Bronchial epithelial cell (primary cell): ENCODE measurements at regions not wholly inside any gene's neighbourhood (a gene's known extent, or its start where the extent isn't known, plus 50 kb on each side); places are given as distances from the start of the nearest gene placed in this dataset.

ENCODE experiments used
- DNase-seq: peaks from one replicate; pipeline ENCODE4 v3.0.0-alpha.2; 2010; ENCODE audit warnings: low read depth
- FAIRE-seq: peaks from 2 replicates; lab custom pipeline; 2011; peaks lifted over from hg19 to GRCh38; lab: Jason Lieb, UNC
- H3K27me3 ChIP-seq: 2 replicates; pipeline ENCODE4 v1.5.1; 2011; ENCODE audit warnings: low read length; ENCODE audit not compliant: control insufficient read depth, insufficient read depth
- H3K36me3 ChIP-seq: 2 replicates; pipeline ENCODE4 v1.5.1; 2011; ENCODE audit warnings: low read length; ENCODE audit not compliant: control insufficient read depth, insufficient read depth
- H3K4me3 ChIP-seq: 2 replicates; pipeline ENCODE4 v1.5.1; 2011; ENCODE audit warnings: mild to moderate bottlenecking, low read depth, low read length, control low read depth
- TF ChIP-seq, protein P1 (sequence below): IDR thresholded peaks from 2 replicates; pipeline ENCODE4 v1.5.1; 2011; ENCODE audit warnings: mild to moderate bottlenecking, moderate library complexity, low read length, control low read depth, inconsistent platforms; ENCODE audit not compliant: insufficient read depth, severe bottlenecking

GRCh38 chr12:125217308-125217707 is 152.1 kb downstream of the AACS start:
- Histone ChIP-seq H3K27me3 (no peaks in the 10 kb centered on the region), H3K4me3 (no peak overlapping the region), H3K36me3 (no peaks in the 10 kb centered on the region)
- DNase-seq (no peak), FAIRE-seq (no peak)
- TF ChIP-seq, protein P1, sequence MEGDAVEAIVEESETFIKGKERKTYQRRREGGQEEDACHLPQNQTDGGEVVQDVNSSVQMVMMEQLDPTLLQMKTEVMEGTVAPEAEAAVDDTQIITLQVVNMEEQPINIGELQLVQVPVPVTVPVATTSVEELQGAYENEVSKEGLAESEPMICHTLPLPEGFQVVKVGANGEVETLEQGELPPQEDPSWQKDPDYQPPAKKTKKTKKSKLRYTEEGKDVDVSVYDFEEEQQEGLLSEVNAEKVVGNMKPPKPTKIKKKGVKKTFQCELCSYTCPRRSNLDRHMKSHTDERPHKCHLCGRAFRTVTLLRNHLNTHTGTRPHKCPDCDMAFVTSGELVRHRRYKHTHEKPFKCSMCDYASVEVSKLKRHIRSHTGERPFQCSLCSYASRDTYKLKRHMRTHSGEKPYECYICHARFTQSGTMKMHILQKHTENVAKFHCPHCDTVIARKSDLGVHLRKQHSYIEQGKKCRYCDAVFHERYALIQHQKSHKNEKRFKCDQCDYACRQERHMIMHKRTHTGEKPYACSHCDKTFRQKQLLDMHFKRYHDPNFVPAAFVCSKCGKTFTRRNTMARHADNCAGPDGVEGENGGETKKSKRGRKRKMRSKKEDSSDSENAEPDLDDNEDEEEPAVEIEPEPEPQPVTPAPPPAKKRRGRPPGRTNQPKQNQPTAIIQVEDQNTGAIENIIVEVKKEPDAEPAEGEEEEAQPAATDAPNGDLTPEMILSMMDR = no peak

DNA sequence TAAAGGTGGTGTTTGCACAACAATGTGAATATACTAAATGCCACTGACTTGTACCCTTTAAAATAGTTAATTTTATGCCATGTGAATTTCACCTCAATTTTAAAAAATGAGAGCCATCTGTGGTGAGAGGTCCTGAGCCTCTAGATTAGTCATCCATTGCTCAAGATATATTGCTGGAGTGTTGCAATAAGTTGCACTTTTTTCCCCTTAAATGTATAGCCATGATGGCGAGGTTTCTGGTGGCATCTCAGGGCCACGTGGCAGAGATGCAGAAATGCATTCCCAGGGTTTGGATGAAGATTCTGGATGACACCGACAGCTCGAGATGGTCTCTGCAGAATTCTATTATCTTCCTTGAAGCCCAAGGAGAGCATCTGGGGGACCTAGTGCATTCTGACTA is 153.7 kb downstream of the AACS start:
- Histone ChIP-seq H3K27me3 (no peaks in the 10 kb centered on the region), H3K36me3 (no peaks in the 10 kb centered on the region), H3K4me3 (no peak overlapping the region)
- FAIRE-seq (no peak), DNase-seq (peak; percentile 9)
- TF ChIP-seq, protein P1 = no peak

GRCh38 chr12:125220404-125221273 is 155.4 kb downstream of the AACS start:
- DNase-seq = peak; percentile 3
- Histone ChIP-seq H3K27me3 (no peaks in the 10 kb centered on the region), H3K36me3 (no peaks in the 10 kb centered on the region), H3K4me3 (no peak overlapping the region)
- TF ChIP-seq, protein P1 = no peak
- no peak for FAIRE-seq

- DNase-seq = no peak
- no peak for FAIRE-seq
- Histone ChIP-seq H3K36me3 (no peaks in the 10 kb centered on the region), H3K4me3 (no peak overlapping the region), H3K27me3 (no peaks in the 10 kb centered on the region)
- TF ChIP-seq, protein P1 = no peak
These were observed 156.4 kb downstream of the AACS start for GRCh38 chr12:125221602-125222001.

DNA sequence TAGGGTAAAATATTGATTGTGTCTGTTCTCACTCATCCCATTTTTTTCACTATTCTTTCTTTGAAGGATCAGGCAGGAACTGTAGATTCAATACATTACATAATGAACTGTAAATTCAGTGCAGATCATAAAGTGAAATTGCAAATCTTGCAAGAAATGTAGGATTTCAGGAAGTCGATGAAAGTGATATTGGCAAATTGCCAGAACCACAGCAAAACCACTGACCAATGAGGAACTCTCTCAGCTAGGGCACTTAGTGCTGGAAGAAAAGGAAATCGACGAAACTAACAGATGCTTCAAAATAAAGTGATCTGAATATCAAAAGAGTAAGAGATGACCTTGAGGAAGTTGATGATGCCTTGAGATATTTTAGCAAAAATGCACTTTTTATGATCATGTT is 157.6 kb downstream of the AACS start:
- TF ChIP-seq, protein P1 = no peak
- H3K36me3 ChIP-seq = no peaks in the 10 kb centered on the region
- no peaks in the 10 kb centered on the region for H3K27me3 ChIP-seq
- H3K4me3 ChIP-seq = no peak overlapping the region
- DNase-seq = no peak
- no peak for FAIRE-seq
